ENCODE measurements at regions not wholly inside any gene's neighbourhood (a gene's known extent, or its start where the extent isn't known, plus 50 kb on each side); places are given as distances from the start of the nearest gene placed in this dataset.

DNA sequence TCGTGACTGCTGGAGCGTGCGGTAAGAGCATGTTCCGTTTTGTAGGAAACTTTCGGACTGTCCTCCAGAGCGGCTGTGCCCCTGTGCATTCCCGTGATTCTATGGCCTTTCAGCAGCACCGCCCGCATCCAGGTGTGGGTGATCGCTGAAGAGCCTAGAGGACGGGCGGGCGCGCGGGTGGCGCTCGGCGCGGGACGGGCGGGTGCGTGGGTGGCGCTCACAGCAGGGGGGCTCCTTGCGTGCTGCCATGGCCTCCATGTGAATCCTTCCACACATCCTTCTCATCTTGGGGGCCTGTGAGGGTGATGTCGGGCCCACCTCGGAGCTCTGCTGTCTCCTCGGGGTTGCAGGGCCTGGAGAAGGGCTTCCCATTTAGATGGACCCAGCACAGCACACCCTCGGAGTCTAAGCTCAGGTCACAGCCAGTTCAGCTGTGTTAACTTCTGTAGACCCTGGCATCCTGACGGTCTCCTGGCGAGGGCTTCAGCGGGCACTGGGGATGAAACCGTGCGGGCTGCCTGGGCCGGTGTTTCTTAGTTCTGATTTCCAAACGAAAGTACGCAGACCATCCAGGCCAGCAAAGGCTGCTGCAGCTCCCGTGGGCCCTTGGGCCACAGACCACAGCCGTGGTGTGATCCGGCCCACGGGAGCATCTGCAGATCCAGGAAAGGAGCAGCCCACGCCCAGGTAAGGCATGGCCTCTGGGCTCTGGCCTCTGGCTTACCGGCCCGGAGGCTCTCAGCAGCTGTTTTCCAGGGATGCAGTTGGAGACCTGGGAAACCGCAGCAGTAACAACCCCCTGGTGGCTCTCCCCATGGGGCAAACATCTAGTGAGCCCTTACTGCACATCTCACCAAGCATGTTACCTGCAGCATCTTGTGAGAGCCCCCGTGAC, 339.4 kb downstream of the FOXL1 start:
- TF ChIP-seq, protein P1, sequence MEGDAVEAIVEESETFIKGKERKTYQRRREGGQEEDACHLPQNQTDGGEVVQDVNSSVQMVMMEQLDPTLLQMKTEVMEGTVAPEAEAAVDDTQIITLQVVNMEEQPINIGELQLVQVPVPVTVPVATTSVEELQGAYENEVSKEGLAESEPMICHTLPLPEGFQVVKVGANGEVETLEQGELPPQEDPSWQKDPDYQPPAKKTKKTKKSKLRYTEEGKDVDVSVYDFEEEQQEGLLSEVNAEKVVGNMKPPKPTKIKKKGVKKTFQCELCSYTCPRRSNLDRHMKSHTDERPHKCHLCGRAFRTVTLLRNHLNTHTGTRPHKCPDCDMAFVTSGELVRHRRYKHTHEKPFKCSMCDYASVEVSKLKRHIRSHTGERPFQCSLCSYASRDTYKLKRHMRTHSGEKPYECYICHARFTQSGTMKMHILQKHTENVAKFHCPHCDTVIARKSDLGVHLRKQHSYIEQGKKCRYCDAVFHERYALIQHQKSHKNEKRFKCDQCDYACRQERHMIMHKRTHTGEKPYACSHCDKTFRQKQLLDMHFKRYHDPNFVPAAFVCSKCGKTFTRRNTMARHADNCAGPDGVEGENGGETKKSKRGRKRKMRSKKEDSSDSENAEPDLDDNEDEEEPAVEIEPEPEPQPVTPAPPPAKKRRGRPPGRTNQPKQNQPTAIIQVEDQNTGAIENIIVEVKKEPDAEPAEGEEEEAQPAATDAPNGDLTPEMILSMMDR (IDR thresholded peaks at IDR 0.05; ENCODE audit: low read depth, low read length) = no peak
- no peak overlapping the region for H3K4me3 ChIP-seq (ENCODE audit: low read depth, low read length)

DNA sequence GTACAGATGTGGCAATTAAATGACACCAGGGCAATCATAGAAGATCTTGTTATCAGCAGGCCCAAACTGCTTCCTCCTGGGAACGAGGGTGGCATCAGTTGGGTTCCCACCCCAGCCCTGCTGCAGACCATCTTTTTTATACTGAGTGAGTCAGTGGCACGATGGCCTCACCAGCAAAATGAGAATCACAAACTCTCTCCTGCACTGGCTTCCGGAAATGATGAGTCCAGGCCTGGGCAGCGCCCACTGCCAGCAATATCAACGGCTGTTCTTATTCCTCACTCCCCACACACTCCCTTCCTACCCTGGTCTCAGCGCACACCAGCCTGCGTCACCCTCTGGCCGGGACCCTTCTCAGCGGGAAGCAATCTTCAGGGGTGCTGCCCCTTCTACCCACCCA, 340.3 kb downstream of the FOXL1 start:
- TF ChIP-seq, protein P1 (IDR thresholded peaks at IDR 0.05; ENCODE audit: low read depth, low read length) = no peak
- no peak overlapping the region for H3K4me3 ChIP-seq (ENCODE audit: low read depth, low read length)

DNA sequence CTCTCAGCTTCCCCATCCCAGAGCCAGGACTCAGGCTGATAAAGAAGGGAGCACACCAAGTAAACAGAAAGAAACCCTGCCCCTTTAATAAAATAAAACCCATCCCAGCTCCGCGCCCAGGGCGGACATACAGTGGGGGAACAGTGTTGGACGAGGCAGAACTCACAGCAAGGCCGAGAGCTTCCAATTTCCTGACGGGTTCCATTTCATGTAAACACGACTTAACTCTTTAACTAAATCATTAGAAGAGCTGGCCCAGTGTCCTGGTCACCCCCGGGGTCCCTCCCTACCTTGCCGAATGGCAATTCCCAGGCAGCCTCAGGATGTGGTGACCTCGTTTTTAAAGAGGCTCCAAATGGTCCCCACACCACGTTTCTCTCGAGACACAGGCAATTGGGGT, 340.7 kb downstream of the FOXL1 start:
- H3K4me3 ChIP-seq (ENCODE audit: low read depth, low read length) = no peak overlapping the region
- TF ChIP-seq, protein P1 (IDR thresholded peaks at IDR 0.05; ENCODE audit: low read depth, low read length) = no peak

DNA sequence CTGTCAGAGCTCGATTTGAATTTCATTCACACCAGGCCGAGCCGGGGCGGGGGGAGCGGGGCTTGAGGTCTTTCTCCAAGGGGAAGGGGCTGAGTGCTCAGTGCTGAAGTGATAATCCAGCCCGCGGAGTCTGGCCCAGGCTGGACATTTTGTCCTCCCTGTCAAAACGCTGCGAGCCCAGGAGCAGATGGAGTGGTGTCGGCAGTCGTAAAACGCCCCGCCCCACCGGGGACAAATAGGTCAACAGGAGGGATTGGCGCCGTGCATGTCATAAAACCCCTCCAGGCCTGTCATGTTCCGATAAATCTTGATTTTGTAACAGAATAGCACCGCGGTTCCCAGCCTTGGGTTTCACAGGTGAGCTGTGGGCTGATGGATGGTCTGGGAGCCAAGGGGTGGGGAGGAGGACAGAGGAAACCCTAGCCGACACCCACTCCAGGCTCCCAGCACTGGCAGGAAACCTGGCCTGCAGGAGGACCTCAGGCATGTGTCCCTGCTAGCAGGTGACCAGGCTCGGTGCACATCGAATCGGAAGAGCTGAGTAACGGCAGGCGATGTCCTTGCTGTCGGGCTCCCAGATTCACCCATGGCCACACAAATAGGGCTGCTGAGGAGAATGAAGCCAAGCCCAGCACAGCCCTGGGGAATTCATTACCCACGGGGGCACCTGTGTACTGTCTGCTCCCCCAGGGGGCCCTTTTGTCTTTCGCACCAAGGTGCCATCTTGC, 341.4 kb downstream of the FOXL1 start:
- no peak overlapping the region for H3K4me3 ChIP-seq (ENCODE audit: low read depth, low read length)
- TF ChIP-seq, protein P1 (IDR thresholded peaks at IDR 0.05; ENCODE audit: low read depth, low read length) = no peak

DNA sequence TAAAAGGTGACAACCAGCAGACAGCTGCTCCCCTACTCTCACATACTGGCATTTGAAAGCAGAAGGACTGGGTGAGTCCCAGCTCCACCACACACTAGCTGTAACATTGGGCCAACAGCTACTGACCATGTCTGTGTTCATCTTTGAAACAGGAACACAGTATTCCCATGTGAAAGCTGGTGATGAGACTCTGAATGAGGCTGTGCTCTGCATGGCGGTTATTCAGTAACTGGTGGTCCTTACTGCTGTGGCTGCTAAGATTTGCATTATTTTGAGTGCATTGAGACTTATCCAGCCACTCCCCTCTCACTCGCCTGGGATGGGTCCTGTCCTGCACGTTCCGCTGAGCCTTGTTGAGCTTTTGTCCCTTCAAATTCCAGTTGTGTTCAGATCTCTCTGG, 342.9 kb downstream of the FOXL1 start:
- H3K4me3 ChIP-seq (ENCODE audit: low read depth, low read length) = no peak overlapping the region

DNA sequence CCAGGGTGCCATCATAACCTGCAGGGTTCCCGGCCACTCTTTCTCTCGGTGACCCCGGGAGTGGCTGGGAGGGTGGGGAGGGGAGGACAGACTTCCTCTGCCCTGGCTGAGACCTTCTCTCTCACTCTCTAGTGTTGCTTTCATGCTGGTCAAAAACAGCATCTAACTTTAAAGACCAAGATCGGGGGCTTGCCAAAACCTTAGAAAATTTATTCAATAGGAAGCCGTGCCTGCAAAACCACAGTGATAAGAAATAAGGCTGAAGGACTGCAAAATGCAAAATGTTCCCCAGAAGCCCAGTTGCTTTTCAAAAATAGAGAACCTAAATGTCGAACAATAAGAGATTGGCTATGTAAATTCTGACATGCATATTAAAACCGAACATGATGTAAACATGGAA, 344.0 kb downstream of the FOXL1 start:
- TF ChIP-seq, protein P1 (IDR thresholded peaks at IDR 0.05; ENCODE audit: low read depth, low read length) = no peak

More for the DNA sequence above, 342.9 kb downstream of the FOXL1 start:
- TF ChIP-seq, protein P1 (IDR thresholded peaks at IDR 0.05; ENCODE audit: low read depth, low read length) = no peak

DNA sequence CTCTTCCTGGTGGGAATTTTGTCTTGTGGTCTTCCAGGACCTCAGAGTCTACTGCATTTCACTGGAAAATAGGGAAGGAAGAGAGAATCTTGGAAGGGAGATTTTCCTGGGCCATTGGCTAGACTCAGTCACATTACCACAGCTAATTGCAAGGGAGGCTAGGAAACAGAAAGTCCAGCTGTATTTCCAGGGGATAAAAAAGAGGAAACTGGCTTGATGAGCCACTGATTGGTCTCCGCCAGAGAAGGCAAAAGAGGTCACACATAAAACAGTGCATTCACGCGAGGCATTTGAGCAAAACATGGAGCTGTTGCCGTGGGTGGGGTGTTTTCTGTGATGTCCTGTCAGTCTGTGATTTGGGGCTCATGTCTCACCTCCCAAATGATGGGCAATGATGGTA, 345.3 kb downstream of the FOXL1 start:
- TF ChIP-seq, protein P1 (IDR thresholded peaks at IDR 0.05; ENCODE audit: low read depth, low read length) = no peak
- no peak overlapping the region for H3K4me3 ChIP-seq (ENCODE audit: low read depth, low read length)

More for the DNA sequence above, 344.0 kb downstream of the FOXL1 start:
- H3K4me3 ChIP-seq (ENCODE audit: low read depth, low read length) = no peak overlapping the region
